Neuronal stem cell (in vitro differentiated cells): ENCODE measurements at regions not wholly inside any gene's neighbourhood (a gene's known extent, or its start where the extent isn't known, plus 50 kb on each side); places are given as distances from the start of the nearest gene placed in this dataset.
"Not testable (repeated sequence)": the region's sequence is repeated elsewhere in the genome, so short reads cannot be mapped to it uniquely, and the experiment has no call there.

ENCODE experiments used
- DNase-seq: peaks from one replicate; pipeline ENCODE4 v3.0.0-alpha.2; 2013; ENCODE audit warnings: low spot score
- H2AFZ ChIP-seq: one replicate; pipeline ENCODE4 v1.6.1; 2013; ENCODE audit warnings: mild to moderate bottlenecking, low read length, inconsistent platforms
- H2AK5ac ChIP-seq: 2 replicates; pipeline ENCODE4 v1.6.1; 2013; ENCODE audit warnings: low read depth, mild to moderate bottlenecking, inconsistent platforms, low read length, moderate library complexity, mixed read lengths
- H2BK120ac ChIP-seq: 2 replicates; pipeline ENCODE4 v1.6.1; 2013; ENCODE audit warnings: low read depth, mild to moderate bottlenecking, inconsistent platforms, low read length, moderate library complexity, mixed read lengths
- H2BK12ac ChIP-seq: one replicate; pipeline ENCODE4 v1.6.1; 2013; ENCODE audit warnings: low read length, inconsistent platforms
- H2BK15ac ChIP-seq: 2 replicates; pipeline ENCODE4 v1.6.1; 2013; ENCODE audit warnings: mild to moderate bottlenecking, low read length, inconsistent platforms, mixed read lengths
- H2BK5ac ChIP-seq: one replicate; pipeline ENCODE4 v1.6.1; 2013; ENCODE audit warnings: inconsistent platforms, mild to moderate bottlenecking, low read length, moderate library complexity
- H3K14ac ChIP-seq: one replicate; pipeline ENCODE4 v1.6.1; 2013; ENCODE audit warnings: low read length, inconsistent platforms
- H3K18ac ChIP-seq: 2 replicates; pipeline ENCODE4 v1.6.1; 2013; ENCODE audit warnings: low read length, inconsistent platforms
- H3K23ac ChIP-seq: 2 replicates; pipeline ENCODE4 v1.6.1; 2013; ENCODE audit warnings: low read depth, mild to moderate bottlenecking, mixed read lengths, low read length, inconsistent platforms; ENCODE audit not compliant: poor library complexity
- H3K27ac ChIP-seq: replicated peaks from 3 replicates; pipeline ENCODE4 v1.5.1; 2013; ENCODE audit warnings: low read length, inconsistent platforms
- H3K27me3 ChIP-seq, 3 experiments: 2 replicates each; pipeline ENCODE4 v1.6.1; 2013; ENCODE audit warnings: low read length in 3 of 3, mild to moderate bottlenecking in 2 of 3, inconsistent platforms in 1 of 3, low read depth in 1 of 3, mixed read lengths in 1 of 3, moderate library complexity in 1 of 3; ENCODE audit not compliant: control insufficient read depth in 3 of 3, insufficient read depth in 3 of 3
- H3K36me3 ChIP-seq, 2 donors: replicated peaks in 1 of 2; 2 replicates each; pipeline ENCODE4 v1.6.1; 2013; ENCODE audit warnings: low read length in 2 of 2; ENCODE audit not compliant: control insufficient read depth in 2 of 2, insufficient read depth in 2 of 2
- H3K4ac ChIP-seq: 2 replicates; pipeline ENCODE4 v1.6.1; 2013; ENCODE audit warnings: inconsistent platforms, mild to moderate bottlenecking, low read length, moderate library complexity
- H3K4me1 ChIP-seq, 2 donors: 1 replicate in 1 of 2; 2 replicates in 1 of 2; pipeline ENCODE4 v1.6.1; 2013; ENCODE audit warnings: low read length in 2 of 2, low read depth in 1 of 2; ENCODE audit not compliant: control insufficient read depth in 2 of 2, insufficient read depth in 1 of 2
- H3K4me2 ChIP-seq: one replicate; pipeline ENCODE4 v1.6.1; 2013; ENCODE audit warnings: mild to moderate bottlenecking, low read length, inconsistent platforms; ENCODE audit not compliant: insufficient read depth, poor library complexity, severe bottlenecking
- H3K4me3 ChIP-seq, 2 donors: 2 replicates each; pipeline ENCODE4 v1.5.1; 2013; ENCODE audit warnings: low read length in 2 of 2, mild to moderate bottlenecking in 2 of 2, inconsistent platforms in 1 of 2, moderate library complexity in 1 of 2
- H3K79me1 ChIP-seq: one replicate; pipeline ENCODE4 v1.6.1; 2013; ENCODE audit warnings: low read depth, mild to moderate bottlenecking, inconsistent platforms, low read length, moderate library complexity
- H3K9ac ChIP-seq: one replicate; pipeline ENCODE4 v1.6.1; 2013; ENCODE audit warnings: mild to moderate bottlenecking, low read depth, low read length, inconsistent platforms; ENCODE audit not compliant: poor library complexity
- H3K9me3 ChIP-seq, 2 donors: replicated peaks in 1 of 2; 2 replicates each; pipeline versions ENCODE3 to v1.6.1; 2013; ENCODE audit warnings: low read length in 2 of 2, mild to moderate bottlenecking in 2 of 2, inconsistent platforms in 1 of 2, low read depth in 1 of 2, mixed read lengths in 1 of 2, moderate library complexity in 1 of 2; ENCODE audit not compliant: control insufficient read depth in 2 of 2, insufficient read depth in 1 of 2
- H4K8ac ChIP-seq: one replicate; pipeline ENCODE4 v1.6.1; 2013; ENCODE audit warnings: low read depth, mild to moderate bottlenecking, inconsistent platforms, low read length, moderate library complexity
- H4K91ac ChIP-seq: one replicate; pipeline ENCODE4 v1.6.1; 2013; ENCODE audit warnings: low read length, low read depth, mild to moderate bottlenecking, inconsistent platforms; ENCODE audit not compliant: poor library complexity
- WGBS, 2 donors: extraction: QIAGEN DNeasy Blood & Tissue Kit; methylation state at CpG; one replicate each; pipeline ENCODE4 v1.1.7; 2013; ENCODE audit warnings: missing lambda C conversion rate in 2 of 2, mixed read lengths in 1 of 2; ENCODE audit not compliant: insufficient read length in 2 of 2, insufficient replicate concordance in 1 of 2; ENCODE audit errors: extremely low coverage in 2 of 2; 5-methylcytosine and 5-hydroxymethylcytosine counted together

GRCh38 chr11:100409267-100409666, 277.8 kb upstream of the ARHGAP42 start:
- not testable (repeated sequence) for H3K4ac ChIP-seq, H3K23ac ChIP-seq, H3K4me3 ChIP-seq, H3K18ac ChIP-seq, H2BK120ac ChIP-seq, H2BK15ac ChIP-seq, H3K4me1 ChIP-seq, H2AFZ ChIP-seq, H3K27me3 ChIP-seq, H3K79me1 ChIP-seq, H3K14ac ChIP-seq, DNase-seq, H3K27ac ChIP-seq, H3K9me3 ChIP-seq, H4K91ac ChIP-seq, H2BK12ac ChIP-seq, H3K4me2 ChIP-seq, H2BK5ac ChIP-seq, H2AK5ac ChIP-seq, H3K9ac ChIP-seq, H4K8ac ChIP-seq, H3K36me3 ChIP-seq
- WGBS, 2 donors, result no CpG with 5 or more reads among the region's 11 CpGs

DNA sequence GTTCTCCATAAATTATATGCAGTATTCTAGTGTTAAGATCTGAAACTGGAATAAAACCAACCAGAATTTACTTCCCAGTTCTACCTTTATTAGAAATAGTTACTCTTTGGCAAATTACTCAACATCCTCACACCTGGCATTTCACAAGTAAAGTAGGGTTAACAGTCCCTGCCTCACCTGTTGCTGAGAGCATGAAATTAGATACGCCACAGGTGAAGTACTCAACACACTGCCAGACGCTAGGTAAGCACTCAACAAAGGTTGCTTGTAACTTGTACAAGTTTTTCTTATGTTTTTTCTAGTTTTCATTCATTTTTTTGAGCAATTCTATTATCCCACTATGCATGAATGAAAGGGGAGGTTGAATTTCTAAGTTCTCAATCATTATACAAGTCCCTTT, 267.6 kb upstream of the ARHGAP42 start:
- H3K4me3 ChIP-seq, result no peak overlapping the region

GRCh38 chr11:100434821-100435641, 252.1 kb upstream of the ARHGAP42 start:
- no CpG with 5 or more reads among the region's 10 CpGs for WGBS, 2 donors
- DNase-seq, result no peak
- no peak overlapping the region for H2BK12ac ChIP-seq
- H3K18ac ChIP-seq, result no peak overlapping the region
- no peak overlapping the region for H4K8ac ChIP-seq
- no peaks in the 10 kb centered on the region for H3K36me3 ChIP-seq
- H3K27me3 ChIP-seq, result no peaks in the 10 kb centered on the region
- no peak overlapping the region for H2BK15ac ChIP-seq
- H3K27ac ChIP-seq, result no peak overlapping the region
- no peak overlapping the region for H3K9ac ChIP-seq
- H2BK120ac ChIP-seq, result no peak overlapping the region
- H2AK5ac ChIP-seq, result no peak overlapping the region
- no peak overlapping the region for H3K14ac ChIP-seq
- no peak overlapping the region for H3K4me3 ChIP-seq
- no peak overlapping the region for H4K91ac ChIP-seq
- no peaks in the 10 kb centered on the region for H3K79me1 ChIP-seq
- H3K23ac ChIP-seq, result no peak overlapping the region
- H2BK5ac ChIP-seq, result no peak overlapping the region
- H3K4me1 ChIP-seq, result peaks cover 0 to 4% of the 10 kb centered on the region in 2 donors
- no peak overlapping the region for H3K4ac ChIP-seq
- no peaks in the 10 kb centered on the region for H3K9me3 ChIP-seq
- no peak overlapping the region for H3K4me2 ChIP-seq
- no peak overlapping the region for H2AFZ ChIP-seq

More for the DNA sequence above, 267.6 kb upstream of the ARHGAP42 start:
- Histone ChIP-seq H3K27ac (no peak overlapping the region), H2BK120ac (no peak overlapping the region), H4K91ac (no peak overlapping the region), H2AFZ (no peak overlapping the region), H3K9me3 (no peaks in the 10 kb centered on the region), H3K9ac (no peak overlapping the region), H2BK15ac (no peak overlapping the region), H3K36me3 (no peaks in the 10 kb centered on the region), H3K4me2 (no peak overlapping the region), H2BK5ac (no peak overlapping the region), H3K14ac (no peak overlapping the region), H4K8ac (no peak overlapping the region), H3K4me1 (peaks cover 0 to 2% of the 10 kb centered on the region in 2 donors), H3K27me3 (no peaks in the 10 kb centered on the region), H3K23ac (no peak overlapping the region), H3K79me1 (no peaks in the 10 kb centered on the region), H2BK12ac (no peak overlapping the region), H3K18ac (no peak overlapping the region), H3K4ac (no peak overlapping the region), H2AK5ac (no peak overlapping the region)
- no peak for DNase-seq
- WGBS, 2 donors, result no CpG with 5 or more reads among the region's 2 CpGs

DNA sequence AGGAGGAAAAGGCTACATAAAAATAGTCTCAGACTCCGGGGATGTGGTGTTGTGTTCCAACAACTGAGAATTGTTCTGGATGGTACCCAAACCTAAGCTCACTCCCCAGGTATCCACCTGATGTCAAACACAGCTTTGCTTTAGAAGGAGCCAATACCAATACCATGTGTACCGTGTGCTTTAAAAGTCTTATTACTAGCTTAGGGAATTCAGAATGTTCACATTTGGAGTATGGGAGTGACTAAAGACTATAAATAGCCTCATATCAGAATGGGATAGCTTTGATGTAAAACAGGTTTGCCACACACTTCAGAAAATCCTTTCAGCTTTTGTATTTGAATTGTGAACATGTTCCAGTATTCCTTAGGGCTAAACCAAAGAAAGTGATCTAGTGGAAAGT, 248.7 kb upstream of the ARHGAP42 start:
- H2BK12ac ChIP-seq, result no peak overlapping the region
- no peak overlapping the region for H2BK120ac ChIP-seq
- H3K27ac ChIP-seq, result no peak overlapping the region
- peaks cover 0 to 4% of the 10 kb centered on the region in 2 donors for H3K4me1 ChIP-seq
- no peak overlapping the region for H2BK5ac ChIP-seq
- no peak overlapping the region for H3K9ac ChIP-seq
- H3K36me3 ChIP-seq, result no peaks in the 10 kb centered on the region
- H2AK5ac ChIP-seq, result no peak overlapping the region
- no peak overlapping the region for H3K14ac ChIP-seq
- no peak overlapping the region for H3K4ac ChIP-seq
- H2BK15ac ChIP-seq, result no peak overlapping the region
- H3K18ac ChIP-seq, result no peak overlapping the region
- H3K79me1 ChIP-seq, result no peaks in the 10 kb centered on the region
- no peaks in the 10 kb centered on the region for H3K9me3 ChIP-seq
- H3K4me2 ChIP-seq, result no peak overlapping the region
- H3K27me3 ChIP-seq, result no peaks in the 10 kb centered on the region
- no peak overlapping the region for H2AFZ ChIP-seq
- H4K91ac ChIP-seq, result no peak overlapping the region
- DNase-seq, result no peak
- H3K4me3 ChIP-seq, result no peak overlapping the region
- no peak overlapping the region for H3K23ac ChIP-seq
- no peak overlapping the region for H4K8ac ChIP-seq
- no CpG with 5 or more reads among the region's 2 CpGs for WGBS, 2 donors
